PFSK-1 (cell line): ENCODE measurements at regions not wholly inside any gene's neighbourhood (a gene's known extent, or its start where the extent isn't known, plus 50 kb on each side); places are given as distances from the start of the nearest gene placed in this dataset.

ENCODE experiments used
- FOXP2 ChIP-seq: optimal IDR thresholded peaks from 2 replicates; pipeline ENCODE3; 2011; ENCODE audit warnings: borderline replicate concordance, control low read depth, inconsistent platforms; ENCODE audit not compliant: insufficient read depth; ENCODE audit errors: extremely low read length, extremely low read depth
- POLR2AphosphoS5 ChIP-seq: IDR thresholded peaks from 2 replicates; pipeline ENCODE4 v1.6.1; 2012; ENCODE audit warnings: low read depth, mild to moderate bottlenecking, control low read depth, low read length, moderate library complexity
- SIN3A ChIP-seq: IDR thresholded peaks from 2 replicates; pipeline ENCODE4 v1.6.1; 2012; ENCODE audit warnings: mild to moderate bottlenecking, low read length, moderate library complexity, borderline replicate concordance; ENCODE audit not compliant: insufficient read depth
- TAF1 ChIP-seq: IDR thresholded peaks from 2 replicates; pipeline ENCODE4 v1.6.1; 2012; ENCODE audit warnings: low read length, control low read depth, borderline replicate concordance; ENCODE audit not compliant: insufficient read depth
- TF ChIP-seq, protein P1 (sequence below), 2 experiments: IDR thresholded peaks; 2 replicates each; pipeline versions ENCODE4 v1.6.1 to v1.8.0; 2011 to 2012; ENCODE audit warnings: low read depth in 2 of 2, low read length in 2 of 2, control low read depth in 1 of 2, inconsistent platforms in 1 of 2, mild to moderate bottlenecking in 1 of 2, moderate library complexity in 1 of 2; ENCODE audit not compliant: insufficient read depth in 1 of 2

DNA sequence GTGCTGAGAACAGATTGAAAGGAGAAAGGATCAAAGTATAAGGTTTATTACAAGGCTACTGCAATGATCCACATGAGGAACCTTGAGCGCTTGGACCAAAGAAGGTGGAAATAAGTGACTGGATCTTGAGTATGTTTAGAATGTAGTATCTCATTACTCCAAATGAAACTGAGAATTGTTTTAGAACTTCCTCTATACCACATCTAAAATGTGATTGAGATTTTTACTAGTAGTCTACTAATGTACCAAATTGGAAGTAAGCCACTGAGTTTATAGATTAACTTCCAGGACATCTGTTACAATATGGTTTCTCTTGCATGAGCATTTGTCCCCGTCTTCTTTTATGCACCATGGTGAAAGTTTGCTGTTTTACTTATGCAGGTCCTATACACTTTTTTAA, 300.5 kb downstream of the SUCLG1 start:
- no peak for TF ChIP-seq TAF1
- no peak for TF ChIP-seq SIN3A
- TF ChIP-seq, protein P1, sequence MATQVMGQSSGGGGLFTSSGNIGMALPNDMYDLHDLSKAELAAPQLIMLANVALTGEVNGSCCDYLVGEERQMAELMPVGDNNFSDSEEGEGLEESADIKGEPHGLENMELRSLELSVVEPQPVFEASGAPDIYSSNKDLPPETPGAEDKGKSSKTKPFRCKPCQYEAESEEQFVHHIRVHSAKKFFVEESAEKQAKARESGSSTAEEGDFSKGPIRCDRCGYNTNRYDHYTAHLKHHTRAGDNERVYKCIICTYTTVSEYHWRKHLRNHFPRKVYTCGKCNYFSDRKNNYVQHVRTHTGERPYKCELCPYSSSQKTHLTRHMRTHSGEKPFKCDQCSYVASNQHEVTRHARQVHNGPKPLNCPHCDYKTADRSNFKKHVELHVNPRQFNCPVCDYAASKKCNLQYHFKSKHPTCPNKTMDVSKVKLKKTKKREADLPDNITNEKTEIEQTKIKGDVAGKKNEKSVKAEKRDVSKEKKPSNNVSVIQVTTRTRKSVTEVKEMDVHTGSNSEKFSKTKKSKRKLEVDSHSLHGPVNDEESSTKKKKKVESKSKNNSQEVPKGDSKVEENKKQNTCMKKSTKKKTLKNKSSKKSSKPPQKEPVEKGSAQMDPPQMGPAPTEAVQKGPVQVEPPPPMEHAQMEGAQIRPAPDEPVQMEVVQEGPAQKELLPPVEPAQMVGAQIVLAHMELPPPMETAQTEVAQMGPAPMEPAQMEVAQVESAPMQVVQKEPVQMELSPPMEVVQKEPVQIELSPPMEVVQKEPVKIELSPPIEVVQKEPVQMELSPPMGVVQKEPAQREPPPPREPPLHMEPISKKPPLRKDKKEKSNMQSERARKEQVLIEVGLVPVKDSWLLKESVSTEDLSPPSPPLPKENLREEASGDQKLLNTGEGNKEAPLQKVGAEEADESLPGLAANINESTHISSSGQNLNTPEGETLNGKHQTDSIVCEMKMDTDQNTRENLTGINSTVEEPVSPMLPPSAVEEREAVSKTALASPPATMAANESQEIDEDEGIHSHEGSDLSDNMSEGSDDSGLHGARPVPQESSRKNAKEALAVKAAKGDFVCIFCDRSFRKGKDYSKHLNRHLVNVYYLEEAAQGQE (IDR thresholded peaks at IDR 0.05; ENCODE audit: insufficient read depth in 1 of 2, low read depth in 2 of 2, low read length in 2 of 2) = no peak
- no peak for TF ChIP-seq POLR2AphosphoS5
- TF ChIP-seq FOXP2 = no peak
